Suprapubic skin (tissue), 4 donors: ENCODE measurements at regions not wholly inside any gene's neighbourhood (a gene's known extent, or its start where the extent isn't known, plus 50 kb on each side); places are given as distances from the start of the nearest gene placed in this dataset.

Experiments used
- CTCF ChIP-seq, 2 donors: fragments of 200-600 bp in 1 of 2; fragments of 450-650 bp in 1 of 2; sonication (generic) in 1 of 2; IDR thresholded peaks; one replicate each; pipeline ENCODE4 v1.5.1; 2016 to 2019; ENCODE audit warnings: antibody characterized with exemption in 2 of 2, mild to moderate bottlenecking in 1 of 2, moderate library complexity in 1 of 2
- EP300 ChIP-seq: sonication (generic); formaldehyde crosslinking; IDR thresholded peaks from one replicate; pipeline ENCODE4 v1.6.1; 2017; ENCODE audit warnings: antibody characterized with exemption
- POLR2A ChIP-seq, 2 donors: fragments of 450-650 bp; IDR thresholded peaks; one replicate each; pipeline ENCODE4 v1.6.1; 2017; ENCODE audit warnings: antibody characterized with exemption in 2 of 2, mild to moderate bottlenecking in 2 of 2, moderate library complexity in 2 of 2
- POLR2AphosphoS5 ChIP-seq, 3 donors: sonication (generic); formaldehyde crosslinking; IDR thresholded peaks; one replicate each; pipeline ENCODE4 v1.6.1; 2017; ENCODE audit warnings: antibody characterized with exemption in 3 of 3

DNA sequence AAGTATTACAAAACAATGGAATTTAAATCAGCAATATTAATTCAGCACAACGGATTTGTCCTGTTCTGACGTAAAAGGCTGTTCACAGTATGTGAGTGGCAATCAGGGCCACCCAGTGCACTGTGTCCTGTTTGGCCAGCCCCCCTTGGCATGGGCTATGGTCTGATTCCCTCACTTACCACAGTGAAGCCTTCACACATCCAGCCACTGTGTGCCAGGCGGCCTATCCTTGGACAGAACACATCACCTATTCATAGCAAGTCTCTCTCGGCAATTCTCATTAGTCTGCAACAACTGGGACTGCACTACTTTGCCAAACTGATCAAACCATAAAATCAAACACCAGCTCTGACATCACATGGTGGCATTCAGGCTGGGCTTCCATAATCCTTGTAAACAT, 221.5 kb upstream of the TSHZ3 start:
- TF ChIP-seq CTCF (IDR thresholded peaks at IDR 0.05) (no peak), POLR2AphosphoS5 (IDR thresholded peaks at IDR 0.05) (no peak), EP300 (no peak), POLR2A (IDR thresholded peaks at IDR 0.05) (no peak)
